A549 (cell line): ENCODE measurements at regions not wholly inside any gene's neighbourhood (a gene's known extent, or its start where the extent isn't known, plus 50 kb on each side); places are given as distances from the start of the nearest gene placed in this dataset.
A peak's percentile ranks its signal among the peaks of the same experiment; 100 is the strongest.
"Not testable (repeated sequence)": the region's sequence is repeated elsewhere in the genome, so short reads cannot be mapped to it uniquely, and the experiment has no call there.

ENCODE experiments used
- ATAC-seq, 2 experiments: fragments of 200-7000 bp in 1 of 2; fragments of >200 bp in 1 of 2; cut with Nextera tagmentation in 1 of 2; cut with Tn5 transposase in 1 of 2; 3 replicates each; pipeline versions ENCODE4 v1.8.0 to v1.9.1; 2018 to 2020; ENCODE audit warnings: mild to moderate bottlenecking in 1 of 2, moderate library complexity in 1 of 2
- CTCF ChIA-PET: fragments of 300-600 bp; sonication (Branson Sonifier 250); formaldehyde crosslinking; extraction: SDS; loops from one replicate; lab custom pipeline; 2021; ENCODE audit warnings: antibody characterized with exemption, inconsistent platforms; lab: Yijun Ruan, JAX
- POLR2A ChIA-PET: fragments of 350-600 bp; formaldehyde crosslinking; extraction: SDS; loops from one replicate; lab custom pipeline; 2021; ENCODE audit warnings: antibody characterized with exemption, inconsistent platforms; lab: Yijun Ruan, JAX
- DNase-seq, 2 experiments: peaks; one replicate each; pipeline versions ENCODE4 v3.0.0 to v3.0.0-alpha.2; 2011 to 2016; ENCODE audit warnings: low read depth in 1 of 2, low spot score in 1 of 2
- FAIRE-seq: peaks from 2 replicates; lab custom pipeline; 2011; peaks lifted over from hg19 to GRCh38; lab: Jason Lieb, UNC
- H3K27ac ChIP-seq, 2 experiments: fragments of >200 bp; sonication (Bioruptor Twin); formaldehyde crosslinking; 3 replicates each; pipeline ENCODE4 v1.5.1; 2016 to 2017
- H3K4me1 ChIP-seq: fragments of >200 bp; sonication (Bioruptor Twin); formaldehyde crosslinking; 3 replicates; pipeline ENCODE4 v1.6.1; 2016
- H3K4me2 ChIP-seq: fragments of >200 bp; sonication (Bioruptor Twin); formaldehyde crosslinking; 3 replicates; pipeline ENCODE4 v1.6.1; 2016
- H3K4me3 ChIP-seq: fragments of >200 bp; sonication (Bioruptor Twin); formaldehyde crosslinking; 3 replicates; pipeline ENCODE4 v1.5.1; 2016
- H3K9me3 ChIP-seq: fragments of >200 bp; sonication (Bioruptor Twin); formaldehyde crosslinking; 3 replicates; pipeline ENCODE4 v1.6.1; 2016
- MAFK ChIP-seq: fragments of 450-650 bp; IDR thresholded peaks from 2 replicates; pipeline ENCODE4 v1.6.1; 2014; ENCODE audit not compliant: partially characterized antibody
- WGBS: methylation state at CpG from one replicate; pipeline ENCODE4 v1.1.6; 2017; ENCODE audit errors: missing lambda C conversion rate; 5-methylcytosine and 5-hydroxymethylcytosine counted together

DNA sequence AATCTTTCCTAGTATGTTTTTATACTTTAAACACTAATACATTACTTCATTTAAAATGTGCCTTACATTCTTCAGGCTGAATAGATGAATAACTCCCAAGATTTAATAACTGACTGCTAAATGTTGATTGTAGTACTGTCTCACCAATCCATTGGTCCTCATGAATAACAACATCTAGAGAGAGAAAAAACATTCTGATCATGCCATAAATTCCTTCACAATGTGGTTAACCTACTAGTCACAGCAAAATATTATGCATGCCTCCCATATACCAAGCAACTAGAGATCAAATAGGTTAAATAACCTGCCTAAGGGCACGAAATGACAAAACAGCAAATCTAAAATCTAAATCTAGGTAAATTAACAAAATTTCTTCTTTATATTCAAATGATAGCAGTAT lies 66.2 kb downstream of the SYT15 start:
- CTCF ChIA-PET, H3K9me3 ChIP-seq, H3K4me1 ChIP-seq, FAIRE-seq, H3K4me3 ChIP-seq, H3K27ac ChIP-seq, POLR2A ChIA-PET, DNase-seq: not testable (repeated sequence)
- WGBS, result 3% methylated on average over 1 of the region's 1 CpG
- 0 out of 3 replicates have a peak overlapping the region, but pooled peaks have one; percentile 14 for H3K4me2 ChIP-seq
- ATAC-seq, result peak; percentile 66 to 76; a peak in 4 of 6 replicates

GRCh38 chr10:46646132-46646531 lies 67.2 kb downstream of the SYT15 start:
- H3K4me2 ChIP-seq, POLR2A ChIA-PET, DNase-seq, CTCF ChIA-PET, H3K9me3 ChIP-seq, H3K27ac ChIP-seq, H3K4me1 ChIP-seq, FAIRE-seq, H3K4me3 ChIP-seq, ATAC-seq: not testable (repeated sequence)
- WGBS, result 70% methylated on average over 3 of the region's 3 CpGs

GRCh38 chr10:46650967-46651366 lies 72.0 kb downstream of the SYT15 start:
- H3K9me3 ChIP-seq, H3K4me1 ChIP-seq, H3K27ac ChIP-seq, POLR2A ChIA-PET, CTCF ChIA-PET, FAIRE-seq, ATAC-seq, H3K4me3 ChIP-seq, DNase-seq, H3K4me2 ChIP-seq: not testable (repeated sequence)
- WGBS, result 56% methylated on average over 2 of the region's 5 CpGs

DNA sequence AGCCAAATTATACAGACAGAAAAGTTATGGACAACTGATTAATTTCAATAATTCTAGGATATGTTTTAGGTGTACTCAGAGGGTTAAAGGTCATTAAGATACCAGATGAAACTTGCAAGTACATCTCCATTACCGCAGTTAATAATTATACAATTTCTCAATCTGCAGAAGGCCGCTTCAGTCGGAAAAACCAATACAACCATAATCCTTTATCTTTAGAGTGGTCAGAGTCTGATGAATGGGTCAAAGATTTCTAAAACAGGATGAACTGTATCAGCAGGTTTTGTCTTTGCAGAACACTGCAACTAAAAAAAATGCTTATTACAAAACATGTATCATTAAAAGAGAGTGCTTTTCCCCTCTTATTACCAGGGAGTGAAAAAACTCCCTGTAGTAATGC lies 78.5 kb downstream of the SYT15 start:
- no CpG with 5 or more reads among the region's 3 CpGs for WGBS
- CTCF ChIA-PET, H3K27ac ChIP-seq, POLR2A ChIA-PET, H3K4me3 ChIP-seq, FAIRE-seq, DNase-seq, H3K4me1 ChIP-seq, H3K9me3 ChIP-seq, ATAC-seq, H3K4me2 ChIP-seq: not testable (repeated sequence)

DNA sequence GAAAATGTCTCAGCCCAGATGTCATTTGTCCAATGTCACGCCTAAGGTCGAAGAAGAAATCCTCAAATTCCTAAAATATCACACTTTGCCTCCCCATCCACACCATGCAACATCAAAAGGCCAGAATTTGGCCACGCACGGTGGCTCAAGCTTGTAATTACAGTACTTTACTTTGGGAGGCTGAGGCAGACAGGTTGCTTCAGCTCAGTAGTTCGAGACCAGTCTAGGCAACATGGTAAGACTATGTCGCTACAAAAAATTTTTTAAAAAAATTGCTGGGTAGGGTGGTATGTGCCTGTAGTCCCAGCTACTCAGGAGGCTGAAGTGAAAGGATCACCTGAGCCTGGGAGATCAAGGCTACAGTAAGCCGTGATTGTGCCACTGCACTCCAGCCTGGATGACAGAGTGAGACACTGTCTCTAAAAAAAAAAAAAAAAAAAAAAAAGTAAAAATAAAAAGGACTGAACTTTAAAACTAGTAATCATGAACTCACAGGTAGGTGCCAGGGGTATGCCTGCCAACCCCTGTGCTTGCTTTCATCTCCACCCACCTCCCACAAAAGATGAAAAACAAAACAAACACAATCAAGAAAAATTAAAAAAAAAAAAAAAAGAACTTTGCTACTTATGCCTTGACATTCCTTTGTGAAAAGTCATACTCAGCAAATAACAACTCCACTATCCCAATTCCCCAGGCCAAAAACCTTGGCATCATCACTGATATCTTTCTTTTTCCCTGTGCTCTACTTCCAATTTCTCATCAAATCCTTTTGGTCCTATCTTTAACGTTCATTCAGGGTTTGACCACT lies 81.3 kb downstream of the SYT15 start:
- Histone ChIP-seq H3K27ac (peak overlapping the region in 1 of 2 experiments; percentile 55; a peak in 1 of 6 replicates), H3K4me2 (peak overlapping the region; percentile 51; the same call in 2 of the 3 replicates)
- DNase-seq, POLR2A ChIA-PET, H3K9me3 ChIP-seq, H3K4me1 ChIP-seq, CTCF ChIA-PET, FAIRE-seq, H3K4me3 ChIP-seq: not testable (repeated sequence)
- peak; percentile 64 to 76 for ATAC-seq
- WGBS, result 50% methylated on average over 2 of the region's 8 CpGs

GRCh38 chr10:46660835-46661164 lies 81.9 kb downstream of the SYT15 start:
- FAIRE-seq, H3K4me3 ChIP-seq, H3K9me3 ChIP-seq, DNase-seq, POLR2A ChIA-PET, CTCF ChIA-PET, H3K4me1 ChIP-seq: not testable (repeated sequence)
- peak overlapping the region in 1 of 2 experiments; percentile 55; a peak in 1 of 6 replicates for H3K27ac ChIP-seq
- ATAC-seq, result peak; percentile 50 to 74; a peak in 5 of 6 replicates
- peak overlapping the region; percentile 51; the same call in 2 of the 3 replicates for H3K4me2 ChIP-seq

GRCh38 chr10:46665536-46665935 lies 86.6 kb downstream of the SYT15 start:
- POLR2A ChIA-PET, CTCF ChIA-PET, H3K9me3 ChIP-seq: not testable (repeated sequence)
- TF ChIP-seq MAFK, result peak; percentile 39
- TF ChIP-seq, all 56 proteins: peak for 1; not testable (repeated sequence) for 55
- H3K4me1 ChIP-seq, H3K4me3 ChIP-seq, ATAC-seq, H3K4me2 ChIP-seq, FAIRE-seq, DNase-seq, H3K27ac ChIP-seq: not testable (repeated sequence)
- 41% methylated on average over 1 of the region's 1 CpG for WGBS

- H3K9me3 ChIP-seq, CTCF ChIA-PET, DNase-seq, POLR2A ChIA-PET, ATAC-seq, FAIRE-seq, H3K4me2 ChIP-seq, H3K4me1 ChIP-seq, H3K27ac ChIP-seq, H3K4me3 ChIP-seq: not testable (repeated sequence)
- WGBS, result 77% methylated on average over 6 of the region's 6 CpGs
Observed at GRCh38 chr10:46668357-46668997, 89.5 kb downstream of the SYT15 start.

DNA sequence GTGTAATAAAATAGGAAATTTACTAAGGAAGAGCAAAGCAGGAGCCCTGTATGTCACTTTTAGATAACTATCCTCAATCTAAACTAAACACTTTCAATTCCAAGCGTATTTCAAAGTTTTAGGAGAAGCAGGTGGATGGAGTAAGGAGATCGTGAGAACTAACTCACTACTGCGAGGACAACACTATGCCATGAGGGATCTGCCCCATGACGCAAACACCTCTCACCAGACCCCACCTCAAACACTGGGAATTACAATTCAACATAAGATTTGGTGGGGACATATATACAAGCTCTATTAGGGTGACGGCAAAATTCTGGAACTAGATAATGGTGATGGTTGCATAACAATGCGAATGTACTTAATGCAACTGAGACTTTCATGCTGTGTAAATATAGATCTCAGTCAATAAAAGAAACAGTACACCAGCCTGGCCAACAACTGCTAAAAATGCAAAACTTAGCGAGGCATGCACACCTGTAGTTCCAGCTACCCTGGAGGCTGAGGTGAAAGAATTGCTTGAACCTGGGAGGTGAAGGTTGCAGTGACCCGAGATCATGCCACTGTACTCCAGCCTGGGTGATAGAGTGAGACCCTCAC lies 99.0 kb downstream of the SYT15 start:
- ATAC-seq, CTCF ChIA-PET, FAIRE-seq, H3K27ac ChIP-seq, H3K4me3 ChIP-seq, H3K9me3 ChIP-seq, DNase-seq, H3K4me1 ChIP-seq, POLR2A ChIA-PET, H3K4me2 ChIP-seq: not testable (repeated sequence)
- WGBS, result no CpG with 5 or more reads among the region's 8 CpGs

DNA sequence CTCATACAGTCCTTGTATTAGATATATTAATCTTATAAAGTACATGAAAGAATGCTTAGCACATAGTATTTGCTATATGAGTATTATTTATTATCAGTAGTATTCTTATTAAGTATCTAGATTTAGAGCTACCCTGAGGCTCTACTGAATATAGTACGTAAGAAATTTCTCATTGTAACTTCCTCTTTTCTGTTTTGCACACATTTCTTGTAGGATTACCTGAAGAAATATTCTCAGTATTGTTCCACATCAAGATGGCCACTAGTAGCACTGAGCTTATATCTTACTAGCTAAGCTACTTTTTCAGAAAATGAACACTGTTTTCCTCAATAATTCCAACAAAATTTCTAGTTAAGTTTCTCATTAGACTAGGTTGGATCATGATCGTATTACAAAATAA lies 112.5 kb downstream of the SYT15 start:
- H3K9me3 ChIP-seq, POLR2A ChIA-PET, ATAC-seq, H3K4me1 ChIP-seq, H3K4me2 ChIP-seq, FAIRE-seq, CTCF ChIA-PET, H3K27ac ChIP-seq, H3K4me3 ChIP-seq, DNase-seq: not testable (repeated sequence)
- no CpG with 5 or more reads among the region's 2 CpGs for WGBS

DNA sequence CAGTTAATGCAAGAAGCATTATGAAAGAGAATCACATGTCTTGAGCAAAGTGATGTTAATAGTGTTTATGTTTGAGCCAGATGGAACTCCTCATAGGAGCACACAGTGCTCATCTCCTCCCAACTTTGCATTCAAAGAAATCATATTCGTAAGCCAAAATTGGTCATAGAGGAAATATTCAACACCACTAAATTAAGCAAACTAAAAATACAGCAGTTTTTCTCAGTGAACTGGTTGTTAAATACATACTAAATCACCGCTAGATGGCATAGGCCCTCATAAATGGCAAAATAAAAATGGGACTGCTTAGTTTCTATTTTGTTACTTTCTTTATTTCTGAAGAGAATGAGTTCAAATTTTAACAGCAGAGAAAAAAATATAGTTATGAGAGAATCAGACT lies 114.3 kb downstream of the SYT15 start:
- H3K27ac ChIP-seq, CTCF ChIA-PET, H3K4me3 ChIP-seq, H3K9me3 ChIP-seq, ATAC-seq, DNase-seq, POLR2A ChIA-PET, H3K4me1 ChIP-seq, H3K4me2 ChIP-seq, FAIRE-seq: not testable (repeated sequence)
- WGBS, result 0% methylated on average over 1 of the region's 2 CpGs
